HG02938 (cell line): ENCODE measurements at regions not wholly inside any gene's neighbourhood (a gene's known extent, or its start where the extent isn't known, plus 50 kb on each side); places are given as distances from the start of the nearest gene placed in this dataset.

Experiments
- ATAC-seq: cut with Tn5 transposase; IDR thresholded peaks from one replicate; pipeline ENCODE4 v1.9.1; 2021; ENCODE audit warnings: mild to moderate bottlenecking, moderate library complexity; ENCODE audit not compliant: unreplicated experiment

- no peak for ATAC-seq
Observed at GRCh38 chr12:85733221-85733840, 102.9 kb downstream of the RASSF9 start.

- ATAC-seq = no peak
Observed at GRCh38 chr12:85733984-85734383, 102.2 kb downstream of the RASSF9 start.

GRCh38 chr12:85740186-85740585 is 96.0 kb downstream of the RASSF9 start:
- ATAC-seq = no peak

GRCh38 chr12:85741046-85741445 is 95.2 kb downstream of the RASSF9 start:
- ATAC-seq = no peak

GRCh38 chr12:85747941-85748495 is 88.2 kb downstream of the RASSF9 start:
- no peak for ATAC-seq
